ENCODE measurements at regions not wholly inside any gene's neighbourhood (a gene's known extent, or its start where the extent isn't known, plus 50 kb on each side); places are given as distances from the start of the nearest gene placed in this dataset.

- DNase-seq (ENCODE audit: low spot score): no peak
- ATAC-seq: no peak
- Mint-ChIP-seq H3K27me3 (ENCODE audit: low read depth) (no peaks in the 10 kb centered on the region), H3K27ac (no peak overlapping the region), H3K9me3 (no peaks in the 10 kb centered on the region), H3K36me3 (no peaks in the 10 kb centered on the region), H3K4me1 (no peaks in the 10 kb centered on the region), H3K4me3 (no peak overlapping the region)
- TF ChIP-seq IRF2 (CRISPR knock-in tag; IDR thresholded peaks at IDR 0.05; ENCODE audit: borderline replicate concordance, low read depth) (no peak), ESRRA (CRISPR knock-in tag; IDR thresholded peaks at IDR 0.05; ENCODE audit: borderline replicate concordance) (no peak), GABPB1 (CRISPR knock-in tag; IDR thresholded peaks at IDR 0.05) (no peak), SMAD3 (CRISPR knock-in tag; IDR thresholded peaks at IDR 0.05; ENCODE audit: borderline replicate concordance) (no peak), KAT7 (CRISPR knock-in tag; IDR thresholded peaks at IDR 0.05; ENCODE audit: borderline replicate concordance) (no peak), GRHL2 (CRISPR knock-in tag; IDR thresholded peaks at IDR 0.05; ENCODE audit: insufficient replicate concordance, severe bottlenecking) (no peak), ATF3 (CRISPR knock-in tag; conservative IDR thresholded peaks at IDR 0.05) (no peak), TP53 (CRISPR knock-in tag; IDR thresholded peaks at IDR 0.05) (no peak), HMGXB4 (CRISPR knock-in tag; IDR thresholded peaks at IDR 0.05) (no peak), USF2 (CRISPR knock-in tag; IDR thresholded peaks at IDR 0.05) (no peak), HMGA2 (CRISPR knock-in tag; IDR thresholded peaks at IDR 0.05) (no peak), CDX4 (CRISPR knock-in tag; IDR thresholded peaks at IDR 0.05; ENCODE audit: borderline replicate concordance) (no peak), RORB (CRISPR knock-in tag; IDR thresholded peaks at IDR 0.05) (no peak), ZNF281 (CRISPR knock-in tag; IDR thresholded peaks at IDR 0.05) (no peak)
- ChIA-PET CTCF (no interaction called here), POLR2A (no interaction called here)
Measured at GRCh38 chr13:89869312-89869711, 1478.2 kb upstream of the MIR17HG start.

GRCh38 chr13:89878904-89879303, 1468.6 kb upstream of the MIR17HG start:
- no peaks in the 10 kb centered on the region for H3K9me3 Mint-ChIP-seq
- no peak overlapping the region for H3K4me3 Mint-ChIP-seq
- CTCF ChIA-PET: no interaction called here
- no peaks in the 10 kb centered on the region for H3K36me3 Mint-ChIP-seq
- POLR2A ChIA-PET: no interaction called here
- no peaks in the 10 kb centered on the region for H3K4me1 Mint-ChIP-seq
- no peaks in the 10 kb centered on the region for H3K27me3 Mint-ChIP-seq (ENCODE audit: low read depth)
- ATAC-seq (no peak), DNase-seq (ENCODE audit: low spot score) (no peak)
- H3K27ac Mint-ChIP-seq: no peak overlapping the region
- TF ChIP-seq SP1 (CRISPR knock-in tag; conservative IDR thresholded peaks at IDR 0.05) (no peak), ZNF121 (CRISPR knock-in tag; IDR thresholded peaks at IDR 0.05) (no peak), STAT6 (CRISPR knock-in tag; conservative IDR thresholded peaks at IDR 0.05; ENCODE audit: low read depth) (no peak), JUN (CRISPR knock-in tag; IDR thresholded peaks at IDR 0.05) (no peak), ZNF281 (CRISPR knock-in tag; IDR thresholded peaks at IDR 0.05) (no peak), ZNF425 (CRISPR knock-in tag; conservative IDR thresholded peaks at IDR 0.05) (no peak), ELF4 (CRISPR knock-in tag; IDR thresholded peaks at IDR 0.05; ENCODE audit: low read depth) (no peak), ZNF423 (CRISPR knock-in tag; IDR thresholded peaks at IDR 0.05) (no peak)
